CD14-positive monocyte (primary cell): ENCODE measurements at regions not wholly inside any gene's neighbourhood (a gene's known extent, or its start where the extent isn't known, plus 50 kb on each side); places are given as distances from the start of the nearest gene placed in this dataset.

Source experiments
- DNase-seq, 3 donors: peaks; one replicate each; pipeline ENCODE4 v3.0.0-alpha.2; 2011 to 2022
- H2AFZ ChIP-seq: 2 replicates; pipeline ENCODE4 v1.6.0; 2012; ENCODE audit warnings: mild to moderate bottlenecking, low read depth, low read length, inconsistent platforms; ENCODE audit not compliant: insufficient read depth, poor library complexity, severe bottlenecking
- H3K27ac ChIP-seq, 2 donors: 1 replicate in 1 of 2; 2 replicates in 1 of 2; pipeline ENCODE4 v1.5.1; 2012 to 2013; ENCODE audit warnings: low read length in 2 of 2, control low read depth in 1 of 2, inconsistent platforms in 1 of 2, low read depth in 1 of 2, mild to moderate bottlenecking in 1 of 2
- H3K27me3 ChIP-seq, 2 donors: one replicate each; pipeline versions ENCODE4 v1.6.0 to v1.6.1; 2011 to 2013; ENCODE audit warnings: low read length in 2 of 2; ENCODE audit not compliant: control insufficient read depth in 2 of 2, insufficient read depth in 2 of 2
- H3K36me3 ChIP-seq, 2 donors: replicated peaks in 1 of 2; 1 replicate in 1 of 2; 2 replicates in 1 of 2; pipeline versions ENCODE4 v1.5.1 to v1.6.1; 2012 to 2013; ENCODE audit warnings: low read length in 2 of 2, control low read depth in 1 of 2, inconsistent platforms in 1 of 2, mild to moderate bottlenecking in 1 of 2; ENCODE audit not compliant: insufficient read depth in 2 of 2, control insufficient read depth in 1 of 2
- H3K4me1 ChIP-seq, 2 donors: 1 replicate in 1 of 2; 2 replicates in 1 of 2; pipeline versions ENCODE4 v1.5.1 to v1.6.1; 2012 to 2013; ENCODE audit warnings: low read length in 2 of 2, control low read depth in 1 of 2, inconsistent platforms in 1 of 2, mild to moderate bottlenecking in 1 of 2, moderate library complexity in 1 of 2; ENCODE audit not compliant: insufficient read depth in 2 of 2, control insufficient read depth in 1 of 2
- H3K4me2 ChIP-seq: replicated peaks from 2 replicates; pipeline ENCODE3; 2012; ENCODE audit warnings: low read length, moderate library complexity, mild to moderate bottlenecking; ENCODE audit not compliant: poor library complexity, severe bottlenecking; ENCODE audit errors: extremely low read depth
- H3K4me3 ChIP-seq, 3 experiments: fragments of 200-600 bp in 1 of 3; sonication (generic) in 1 of 3; replicated peaks in 1 of 3; 1 replicate in 2 of 3; 2 replicates in 1 of 3; pipeline ENCODE4 v1.5.1; 2011 to 2013; ENCODE audit warnings: low read length in 3 of 3, mild to moderate bottlenecking in 3 of 3, control low read depth in 2 of 3, low read depth in 2 of 3, inconsistent platforms in 1 of 3, moderate library complexity in 1 of 3
- H3K79me2 ChIP-seq: 2 replicates; pipeline ENCODE4 v1.6.0; 2012; ENCODE audit warnings: mild to moderate bottlenecking, control low read depth, inconsistent platforms, low read length, moderate library complexity; ENCODE audit not compliant: insufficient read depth
- H3K9ac ChIP-seq: 2 replicates; pipeline ENCODE4 v1.6.0; 2017; ENCODE audit warnings: low read length, mild to moderate bottlenecking; ENCODE audit not compliant: insufficient read depth, poor library complexity, severe bottlenecking
- H3K9me3 ChIP-seq, 2 donors: replicated peaks in 1 of 2; 1 replicate in 1 of 2; 2 replicates in 1 of 2; pipeline versions ENCODE4 v1.5.1 to v1.6.1; 2012 to 2013; ENCODE audit warnings: low read length in 2 of 2, control low read depth in 1 of 2; ENCODE audit not compliant: control insufficient read depth in 1 of 2, insufficient read depth in 1 of 2
- H4K20me1 ChIP-seq: 2 replicates; pipeline ENCODE4 v1.6.0; 2012; ENCODE audit warnings: mild to moderate bottlenecking, low read length, control low read depth, moderate library complexity; ENCODE audit not compliant: insufficient read depth
- H3K27ac Mint-ChIP-seq, 7 donors: one replicate each; pipeline ENCODE4 v1.8.0; 2020; ENCODE audit warnings: mild to moderate bottlenecking in 7 of 7, mixed read lengths in 7 of 7, moderate library complexity in 6 of 7, inconsistent platforms in 2 of 7
- H3K27me3 Mint-ChIP-seq, 3 donors: one replicate each; pipeline ENCODE4 v1.8.0; 2021 to 2022; ENCODE audit warnings: low read depth in 3 of 3, mild to moderate bottlenecking in 3 of 3, mixed read lengths in 3 of 3, moderate library complexity in 3 of 3, inconsistent platforms in 1 of 3
- H3K36me3 Mint-ChIP-seq, 2 donors: one replicate each; pipeline ENCODE4 v1.8.0; 2020; ENCODE audit warnings: mixed read lengths in 2 of 2, inconsistent platforms in 1 of 2, mild to moderate bottlenecking in 1 of 2
- H3K4me1 Mint-ChIP-seq: one replicate; pipeline ENCODE4 v1.8.0; 2020; ENCODE audit warnings: mild to moderate bottlenecking, mixed read lengths
- H3K4me3 Mint-ChIP-seq, 2 donors: one replicate each; pipeline ENCODE4 v1.8.0; 2020; ENCODE audit warnings: mild to moderate bottlenecking in 2 of 2, mixed read lengths in 2 of 2, moderate library complexity in 1 of 2
- H3K9me3 Mint-ChIP-seq, 7 donors: one replicate each; pipeline ENCODE4 v1.8.0; 2020 to 2022; ENCODE audit warnings: mixed read lengths in 7 of 7, mild to moderate bottlenecking in 6 of 7, moderate library complexity in 6 of 7, inconsistent platforms in 2 of 7
- WGBS: methylation state at CpG from one replicate; pipeline ENCODE4 v1.1.5; 2013; ENCODE audit warnings: missing lambda C conversion rate; ENCODE audit not compliant: insufficient coverage; 5-methylcytosine and 5-hydroxymethylcytosine counted together
- intact Hi-C, 2 donors: fragments of 100-400 bp; cut with micrococcal nuclease; formaldehyde crosslinking; loops; one replicate each; pipeline versions ENCODE4 v1.15.0 to v1.15.1; 2023
- TF ChIP-seq, protein P1 (sequence below): fragments of 200-600 bp; IDR thresholded peaks from one replicate; pipeline ENCODE4 v1.8.0; 2022; ENCODE audit warnings: antibody characterized with exemption, mild to moderate bottlenecking

- Mint-ChIP-seq H3K4me3 (no peak overlapping the region), H3K36me3 (no peaks in the 10 kb centered on the region), H3K27ac (no peak overlapping the region), H3K4me1 (no peaks in the 10 kb centered on the region), H3K9me3 (peaks cover 0 to 9% (median 0%) of the 10 kb centered on the region in 7 donors), H3K27me3 (peaks cover 0 to 3% (median 0%) of the 10 kb centered on the region in 3 donors)
- Histone ChIP-seq H3K9ac (no peak overlapping the region), H3K27ac (no peak overlapping the region), H3K4me3 (no peak overlapping the region), H3K4me2 (no peak overlapping the region), H3K4me1 (no peaks in the 10 kb centered on the region), H2AFZ (no peak overlapping the region), H3K36me3 (no peaks in the 10 kb centered on the region), H3K27me3 (no peaks in the 10 kb centered on the region), H3K79me2 (no peaks in the 10 kb centered on the region), H3K9me3 (peaks cover 0 to 3% of the 10 kb centered on the region in 2 donors), H4K20me1 (no peaks in the 10 kb centered on the region)
- WGBS = no CpG with 5 or more reads among the region's 1 CpG
- intact Hi-C loops = no loop called here
- TF ChIP-seq, protein P1, sequence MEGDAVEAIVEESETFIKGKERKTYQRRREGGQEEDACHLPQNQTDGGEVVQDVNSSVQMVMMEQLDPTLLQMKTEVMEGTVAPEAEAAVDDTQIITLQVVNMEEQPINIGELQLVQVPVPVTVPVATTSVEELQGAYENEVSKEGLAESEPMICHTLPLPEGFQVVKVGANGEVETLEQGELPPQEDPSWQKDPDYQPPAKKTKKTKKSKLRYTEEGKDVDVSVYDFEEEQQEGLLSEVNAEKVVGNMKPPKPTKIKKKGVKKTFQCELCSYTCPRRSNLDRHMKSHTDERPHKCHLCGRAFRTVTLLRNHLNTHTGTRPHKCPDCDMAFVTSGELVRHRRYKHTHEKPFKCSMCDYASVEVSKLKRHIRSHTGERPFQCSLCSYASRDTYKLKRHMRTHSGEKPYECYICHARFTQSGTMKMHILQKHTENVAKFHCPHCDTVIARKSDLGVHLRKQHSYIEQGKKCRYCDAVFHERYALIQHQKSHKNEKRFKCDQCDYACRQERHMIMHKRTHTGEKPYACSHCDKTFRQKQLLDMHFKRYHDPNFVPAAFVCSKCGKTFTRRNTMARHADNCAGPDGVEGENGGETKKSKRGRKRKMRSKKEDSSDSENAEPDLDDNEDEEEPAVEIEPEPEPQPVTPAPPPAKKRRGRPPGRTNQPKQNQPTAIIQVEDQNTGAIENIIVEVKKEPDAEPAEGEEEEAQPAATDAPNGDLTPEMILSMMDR = no peak
- DNase-seq = no peak
Observed at GRCh38 chr21:32112195-32112594, 166.7 kb downstream of the MIS18A start.

- H3K9ac ChIP-seq = no peak overlapping the region
- H3K4me3 ChIP-seq = no peak overlapping the region
- H4K20me1 ChIP-seq = no peaks in the 10 kb centered on the region
- H3K4me2 ChIP-seq = no peak overlapping the region
- no peak for DNase-seq
- Mint-ChIP-seq H3K27me3 (peaks cover 0 to 3% (median 0%) of the 10 kb centered on the region in 3 donors), H3K27ac (no peak overlapping the region), H3K4me1 (no peaks in the 10 kb centered on the region), H3K36me3 (no peaks in the 10 kb centered on the region), H3K4me3 (no peak overlapping the region), H3K9me3 (peaks cover 0 to 10% (median 4%) of the 10 kb centered on the region in 7 donors)
- no peaks in the 10 kb centered on the region for H3K27me3 ChIP-seq
- TF ChIP-seq, protein P1 = no peak
- H2AFZ ChIP-seq = no peak overlapping the region
- no CpG with 5 or more reads among the region's 2 CpGs for WGBS
- H3K36me3 ChIP-seq = no peaks in the 10 kb centered on the region
- H3K79me2 ChIP-seq = no peaks in the 10 kb centered on the region
- no peaks in the 10 kb centered on the region for H3K9me3 ChIP-seq
- no peaks in the 10 kb centered on the region for H3K4me1 ChIP-seq
- intact Hi-C loops = no loop called here
- no peak overlapping the region for H3K27ac ChIP-seq
Observed at GRCh38 chr21:32108566-32108965, 170.3 kb downstream of the MIS18A start.
